Limb (tissue), 2 donors: ENCODE measurements at regions not wholly inside any gene's neighbourhood (a gene's known extent, or its start where the extent isn't known, plus 50 kb on each side); places are given as distances from the start of the nearest gene placed in this dataset.
"Not testable (repeated sequence)": the region's sequence is repeated elsewhere in the genome, so short reads cannot be mapped to it uniquely, and the experiment has no call there.

Source experiments
- DNase-seq, 2 donors: peaks; one replicate each; pipeline ENCODE4 v3.0.0-alpha.2; 2016; ENCODE audit errors: extremely low spot score in 2 of 2

DNA sequence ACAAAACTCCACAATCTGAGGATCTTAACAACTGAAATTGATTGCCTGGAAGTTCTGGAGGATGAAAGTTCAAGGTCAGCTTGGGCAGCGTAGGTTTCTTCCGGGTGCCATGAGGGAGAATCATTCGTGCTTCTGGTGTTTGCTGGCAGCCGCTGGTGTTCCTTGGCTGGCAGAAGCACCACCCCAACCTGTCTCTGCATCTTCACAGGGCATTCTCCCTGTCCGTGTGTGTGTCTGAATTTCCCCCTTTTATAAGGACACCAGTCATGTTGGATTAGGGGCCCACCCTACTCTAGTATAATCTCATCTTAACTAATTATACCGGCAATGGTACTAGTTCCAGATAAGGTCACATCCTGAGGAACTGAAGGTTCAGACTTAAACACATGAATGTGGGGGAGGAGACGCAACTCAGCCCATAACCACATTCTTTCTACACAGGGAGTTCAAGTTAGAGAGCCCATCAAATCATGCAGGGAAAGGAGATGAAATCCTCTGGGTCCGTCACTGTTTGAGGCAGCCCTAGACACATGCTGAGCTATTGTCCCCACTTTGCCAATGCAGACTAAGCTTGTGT, 175.9 kb upstream of the PLGLB2 start:
- not testable (repeated sequence) for DNase-seq

DNA sequence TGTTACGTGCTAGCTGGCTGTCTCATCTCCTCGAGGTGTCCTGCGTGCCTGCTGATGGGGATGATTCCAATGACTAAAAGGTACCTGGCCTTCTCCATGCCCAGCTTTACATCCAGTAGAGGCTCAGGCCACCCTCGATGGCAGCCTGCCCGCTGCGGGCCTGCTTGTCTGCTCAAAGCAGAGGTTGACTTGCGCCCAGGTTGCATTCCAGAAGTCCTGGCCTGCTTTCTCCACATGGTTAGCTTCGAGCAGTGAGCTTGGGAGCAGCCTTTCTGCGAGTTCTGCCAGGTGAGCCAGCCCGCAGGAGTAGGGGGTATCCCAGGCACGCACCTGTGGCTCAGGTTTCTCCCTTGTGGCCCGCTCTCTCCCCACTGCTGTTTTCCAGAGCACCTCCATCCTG, 175.0 kb upstream of the PLGLB2 start:
- not testable (repeated sequence) for DNase-seq

DNA sequence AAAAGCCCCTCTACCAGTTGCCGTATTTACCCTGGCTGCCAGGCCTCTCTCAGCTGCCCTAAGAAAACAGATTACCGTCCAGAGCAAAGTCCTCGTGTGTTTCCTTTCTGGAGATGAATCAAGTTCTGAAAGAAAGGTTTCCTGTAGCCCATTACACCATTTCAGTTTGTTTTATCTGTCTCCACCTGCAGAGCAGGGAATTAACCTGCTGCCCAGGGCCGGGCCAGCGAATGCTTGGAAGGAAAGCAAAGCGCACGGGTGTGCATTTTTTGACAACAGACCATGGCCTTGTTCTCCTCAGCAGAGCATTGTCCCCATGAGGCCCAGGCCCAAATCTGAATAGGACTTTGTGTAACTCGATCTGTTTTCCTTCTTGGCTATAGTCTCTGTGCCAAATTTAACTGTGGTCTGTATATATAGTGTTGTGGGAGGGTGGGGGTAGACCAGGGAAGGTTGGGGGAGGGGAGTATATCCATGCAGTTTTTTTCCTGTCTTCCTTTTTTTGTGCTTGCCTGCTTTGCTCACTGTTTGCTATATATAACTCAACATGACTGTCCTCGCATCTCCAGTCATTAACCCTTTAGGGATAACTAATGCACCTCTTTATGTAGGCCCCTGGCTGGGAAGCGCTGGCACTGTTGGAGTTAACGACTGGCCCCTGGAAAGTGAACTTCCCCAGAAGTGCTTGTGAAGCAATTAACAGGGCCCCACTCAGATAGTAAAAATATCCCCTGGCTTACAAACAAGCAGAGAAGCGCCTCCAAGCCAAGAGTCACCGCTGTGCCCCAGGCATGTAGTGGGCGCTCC, 174.3 kb upstream of the PLGLB2 start:
- peak in 1 of 2 donors; percentile 57 for DNase-seq

DNA sequence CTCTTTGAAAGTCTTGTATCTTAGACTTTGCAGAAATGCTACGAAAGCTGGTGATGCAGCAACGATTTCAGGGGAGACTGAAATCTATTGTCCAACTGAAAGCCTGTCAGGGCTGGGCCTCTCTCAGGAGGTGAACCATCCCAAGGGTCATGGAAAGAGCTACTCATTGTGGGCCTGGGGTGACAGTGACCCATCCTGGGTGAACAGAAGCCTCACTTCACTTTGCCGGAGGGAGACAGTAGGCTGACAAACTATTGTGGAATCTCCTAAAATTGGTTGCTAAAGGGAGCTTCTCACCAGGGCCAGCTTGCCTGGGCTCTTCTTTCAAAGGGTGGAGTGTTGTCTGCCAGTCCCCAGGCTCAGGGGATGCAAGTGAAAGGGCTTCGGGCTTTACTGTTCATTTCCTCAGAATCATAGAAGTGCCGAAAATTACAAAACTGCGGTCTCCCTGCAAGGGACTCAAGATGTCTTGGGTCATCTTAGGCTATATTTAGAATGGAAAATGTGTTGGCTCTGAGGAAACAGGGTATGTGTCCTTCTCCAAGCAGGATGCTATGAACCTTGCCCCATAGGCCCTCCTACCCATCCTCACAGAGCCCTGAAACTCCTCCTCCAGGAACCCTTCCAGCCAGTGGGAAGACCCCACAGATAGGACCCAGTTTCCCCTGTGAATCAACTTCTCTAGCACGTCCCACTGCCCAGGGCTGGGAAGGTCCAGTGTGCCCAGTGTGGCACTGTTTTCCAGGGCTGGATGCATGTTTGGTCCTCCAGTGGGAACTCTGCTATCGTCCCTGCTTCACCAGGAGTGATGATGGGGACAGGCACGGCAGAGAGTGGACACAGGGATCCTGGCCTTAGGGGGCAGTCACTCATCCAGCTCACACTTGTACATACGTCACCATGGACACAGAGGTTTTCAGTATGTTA, 173.4 kb upstream of the PLGLB2 start:
- not testable (repeated sequence) for DNase-seq

DNA sequence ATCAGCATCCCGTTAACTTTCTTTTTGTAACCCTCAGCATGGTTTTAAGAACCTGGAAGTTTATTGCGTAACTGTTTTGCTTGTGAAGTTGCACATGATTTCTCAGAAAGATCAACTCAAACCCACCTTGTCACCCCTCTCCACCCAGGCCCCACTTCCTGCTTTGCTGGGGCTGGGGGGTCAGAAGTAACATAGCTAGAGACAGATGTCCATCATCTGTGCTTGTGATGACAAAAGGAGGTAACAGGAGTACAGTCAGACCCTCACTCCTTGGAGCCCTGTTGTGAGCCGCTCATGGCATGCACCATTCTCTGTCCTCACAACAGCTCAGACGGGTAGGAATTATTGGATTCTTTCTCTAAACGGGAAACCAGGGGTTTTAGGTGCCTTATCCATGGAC, 172.7 kb upstream of the PLGLB2 start:
- not testable (repeated sequence) for DNase-seq

DNA sequence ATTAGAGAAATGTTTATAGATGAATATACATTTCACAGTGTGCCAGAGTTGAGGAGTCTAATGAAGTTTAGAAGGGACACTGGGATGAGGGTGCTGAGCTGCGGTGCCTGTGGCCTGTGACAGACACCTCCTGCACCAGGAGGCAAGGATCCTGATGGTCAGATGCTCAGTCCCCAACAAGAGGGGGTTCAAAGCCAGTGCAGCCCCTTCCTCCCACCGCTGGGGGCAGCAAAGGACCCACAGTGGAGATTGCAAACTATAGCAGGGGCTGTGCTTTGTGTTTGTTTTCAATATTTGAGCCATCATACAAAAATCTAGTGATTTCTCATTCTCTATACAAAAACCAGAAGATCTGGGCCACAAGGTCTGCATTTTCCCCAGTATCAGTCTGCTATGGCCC, 170.5 kb upstream of the PLGLB2 start:
- DNase-seq, result not testable (repeated sequence)

DNA sequence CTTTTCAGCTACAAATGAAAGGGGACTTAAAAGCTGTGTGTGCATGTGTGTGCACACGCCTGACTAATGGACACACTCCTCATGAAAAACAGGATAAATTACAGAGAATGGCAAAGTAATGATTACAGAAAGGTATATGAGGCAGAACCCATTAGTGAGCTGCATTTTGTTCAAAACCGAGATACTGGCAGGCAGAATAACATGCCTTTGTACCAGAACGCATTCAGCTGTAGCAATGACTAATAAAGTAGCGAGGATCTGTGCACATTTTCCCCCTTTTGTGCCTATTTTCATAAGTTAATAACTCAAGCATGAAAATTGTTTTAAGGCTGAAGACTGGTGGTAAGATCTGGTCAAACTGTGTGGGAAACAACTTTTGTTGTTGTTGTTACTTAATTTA, 165.7 kb upstream of the PLGLB2 start:
- not testable (repeated sequence) for DNase-seq

DNA sequence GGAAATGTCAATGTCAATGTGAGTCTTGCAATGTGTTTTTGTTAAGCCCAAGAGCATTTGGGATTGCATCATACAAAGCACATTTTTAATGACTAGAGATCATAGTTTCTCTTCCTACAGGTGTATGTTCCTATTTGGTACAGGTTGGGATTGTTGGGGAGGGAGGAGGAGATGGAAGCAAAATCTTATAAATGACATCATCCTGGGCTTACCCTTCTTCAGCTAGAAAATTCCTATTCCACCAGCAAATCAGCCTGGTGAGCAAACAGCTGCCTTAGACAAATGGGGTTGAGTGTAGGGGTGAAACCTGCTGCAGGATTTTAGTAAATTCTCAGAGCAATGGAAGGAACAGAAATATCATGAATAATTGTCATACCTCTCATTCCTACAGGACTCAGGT, 165.3 kb upstream of the PLGLB2 start:
- DNase-seq, result not testable (repeated sequence)

DNA sequence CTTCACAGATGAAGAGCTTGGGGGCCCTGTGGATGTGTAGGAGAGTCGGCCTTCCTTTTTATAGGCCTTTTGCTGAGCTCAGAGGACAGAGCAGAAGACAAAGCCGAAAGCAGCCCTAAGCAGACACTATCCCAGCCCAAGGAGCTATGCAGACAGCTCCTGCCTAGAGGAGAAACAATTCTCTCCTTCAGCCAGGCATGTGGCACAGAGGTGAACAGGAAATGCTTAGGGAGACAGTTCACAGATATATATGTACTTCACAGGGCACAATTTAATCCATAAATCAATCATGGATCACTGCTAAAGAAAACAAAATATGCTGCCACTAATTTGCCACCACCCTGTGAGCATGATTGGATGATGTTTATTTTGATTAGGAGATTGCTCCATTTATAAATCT, 164.5 kb upstream of the PLGLB2 start:
- not testable (repeated sequence) for DNase-seq

DNA sequence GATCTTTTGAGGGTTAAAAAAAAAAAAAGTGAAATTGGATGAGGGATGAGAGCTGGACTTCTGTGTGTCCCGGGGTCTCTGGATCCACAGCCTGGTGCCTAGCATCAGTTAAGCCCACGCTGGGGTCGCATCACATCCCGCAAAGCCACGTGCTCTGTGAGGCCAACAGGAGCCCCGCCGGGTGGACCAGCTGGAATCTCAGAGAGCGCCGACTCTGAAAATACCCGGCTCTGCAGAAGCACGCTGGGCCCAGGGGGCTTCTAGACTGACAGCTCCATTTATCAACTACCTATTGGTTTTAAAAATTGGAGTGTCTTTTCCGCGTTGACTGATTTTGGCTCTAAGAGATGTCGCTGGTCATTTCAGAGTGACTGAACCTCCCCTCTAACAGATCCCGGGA, 164.1 kb upstream of the PLGLB2 start:
- peak in 1 of 2 donors; percentile 30 for DNase-seq

DNA sequence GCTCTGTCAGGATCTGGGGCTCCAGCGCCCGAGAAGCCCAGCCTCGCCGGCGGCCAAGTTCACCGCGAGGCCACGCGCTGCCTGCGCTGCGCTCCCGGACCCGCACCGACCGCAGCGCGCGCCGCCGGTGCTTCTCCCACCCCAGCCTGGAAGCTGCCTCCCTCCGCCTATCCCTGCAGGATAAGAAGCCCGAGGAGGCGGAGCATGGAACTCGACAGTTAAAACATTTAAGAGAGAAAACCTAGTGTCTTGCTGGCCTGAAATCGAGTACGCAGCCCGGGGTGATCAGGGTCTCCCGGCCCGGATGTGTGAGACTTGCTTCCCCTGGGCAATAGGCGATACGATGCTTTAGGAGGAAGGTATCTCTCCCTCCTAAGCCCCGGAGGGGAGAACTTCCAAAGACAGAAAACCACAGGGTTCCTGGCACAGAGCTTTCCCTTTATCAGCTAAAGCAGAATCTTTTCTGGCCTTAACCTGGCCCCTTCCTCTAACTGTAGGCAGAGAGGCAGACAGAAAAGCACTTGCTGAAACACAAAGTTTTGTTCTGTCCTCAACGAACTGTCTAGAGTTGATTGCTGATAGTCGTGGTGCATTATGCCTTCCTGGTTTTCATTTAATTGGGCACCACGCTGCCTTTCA, 163.5 kb upstream of the PLGLB2 start:
- peak in 1 of 2 donors; percentile 62 for DNase-seq

DNA sequence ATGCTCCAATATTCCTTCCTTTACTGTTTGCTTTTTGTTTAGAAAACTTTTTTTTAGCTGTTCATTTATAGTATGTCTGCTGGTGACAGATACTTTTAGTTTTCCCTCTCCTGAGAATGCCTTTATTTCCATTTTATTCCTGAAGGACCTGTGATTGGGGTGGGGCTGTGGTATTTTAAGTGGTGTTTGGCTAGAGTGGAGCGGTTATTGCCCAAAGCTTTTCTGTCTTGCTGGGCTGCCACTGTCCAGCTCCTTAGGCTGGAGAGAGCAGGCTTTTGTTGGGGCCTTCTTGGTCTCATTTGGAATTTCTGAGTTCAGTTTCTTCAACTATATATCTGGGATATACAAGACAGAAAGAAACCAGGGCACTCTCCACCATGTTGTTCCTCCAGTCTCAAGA, 160.0 kb upstream of the PLGLB2 start:
- not testable (repeated sequence) for DNase-seq

DNA sequence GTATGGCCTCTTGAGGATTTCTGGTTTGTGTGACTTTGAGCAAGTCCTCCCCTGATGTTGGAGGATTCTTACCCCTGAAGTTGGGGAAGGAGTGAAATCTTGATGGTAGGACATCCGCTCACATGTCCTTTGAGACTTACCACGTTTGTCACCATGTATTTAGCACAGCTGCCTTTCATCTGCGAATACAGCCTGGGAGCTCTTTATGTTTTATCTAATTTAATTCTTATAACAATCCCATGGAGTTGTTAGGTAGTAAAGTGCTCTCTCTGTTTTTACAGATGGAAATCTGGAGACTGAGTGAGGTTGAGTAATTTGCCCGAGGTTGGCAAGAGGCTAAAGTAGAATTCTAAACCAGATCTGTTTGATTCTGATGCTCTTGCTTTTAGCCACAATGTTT, 154.9 kb upstream of the PLGLB2 start:
- DNase-seq, result not testable (repeated sequence)

DNA sequence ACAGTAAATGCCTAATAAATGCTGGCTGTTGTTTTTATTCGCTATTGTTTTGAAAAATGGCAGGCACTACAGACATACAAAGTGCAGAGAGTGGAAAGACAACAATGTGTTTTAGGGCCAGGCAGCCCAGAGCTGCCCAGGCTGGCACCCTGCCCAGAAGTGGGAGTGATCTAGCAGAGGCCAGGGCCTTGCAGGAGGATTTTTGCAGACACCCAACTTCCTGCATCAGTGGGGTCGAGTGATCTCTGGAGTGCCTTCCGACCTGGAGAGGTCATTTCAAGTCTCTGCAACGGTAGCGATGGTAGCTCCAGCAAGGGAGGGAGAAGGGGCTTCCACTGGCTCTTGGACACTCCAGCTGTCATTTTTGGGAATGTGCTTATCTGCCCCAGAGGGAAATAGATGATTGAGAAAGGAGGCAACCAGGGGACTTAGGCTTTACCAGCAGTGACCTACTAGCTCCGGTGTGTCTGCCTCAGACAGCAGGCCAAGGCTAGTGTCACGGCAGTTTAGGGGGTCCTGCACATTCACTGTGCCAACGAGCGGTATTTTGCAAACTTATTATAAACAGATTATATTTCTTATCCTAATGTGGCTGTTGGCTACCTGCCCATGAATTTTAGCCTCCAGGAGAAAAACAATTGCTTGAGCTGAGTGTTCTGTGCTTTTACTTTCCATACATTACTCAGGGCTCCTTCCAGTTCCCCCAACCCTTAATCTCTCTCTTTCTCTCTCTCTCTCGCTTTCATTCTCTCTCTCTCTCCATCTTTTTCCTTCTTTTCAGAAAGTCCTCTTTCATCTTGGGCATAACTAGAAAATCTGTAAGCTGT, 153.9 kb upstream of the PLGLB2 start:
- peak in 1 of 2 donors; percentile 55 for DNase-seq

DNA sequence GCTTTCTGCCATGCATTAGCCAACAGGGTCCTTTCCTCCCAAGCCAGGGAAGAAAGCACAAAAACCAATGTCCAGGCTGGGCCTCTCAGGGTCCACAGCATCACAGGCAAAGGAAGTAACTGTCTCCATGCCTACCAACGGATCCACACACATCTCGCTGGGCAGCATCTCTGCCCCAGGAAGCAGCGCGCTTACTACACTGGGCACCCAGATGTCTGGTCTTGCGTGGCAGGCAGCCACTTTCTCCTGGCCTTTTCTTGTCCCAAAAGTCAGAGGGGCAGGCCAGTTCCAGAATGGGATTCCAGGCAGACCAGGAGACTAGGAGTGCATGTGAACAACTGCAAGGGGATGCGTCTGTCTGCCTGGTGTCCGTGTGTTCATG, 153.3 kb upstream of the PLGLB2 start:
- DNase-seq, result peak in 1 of 2 donors; percentile 20

DNA sequence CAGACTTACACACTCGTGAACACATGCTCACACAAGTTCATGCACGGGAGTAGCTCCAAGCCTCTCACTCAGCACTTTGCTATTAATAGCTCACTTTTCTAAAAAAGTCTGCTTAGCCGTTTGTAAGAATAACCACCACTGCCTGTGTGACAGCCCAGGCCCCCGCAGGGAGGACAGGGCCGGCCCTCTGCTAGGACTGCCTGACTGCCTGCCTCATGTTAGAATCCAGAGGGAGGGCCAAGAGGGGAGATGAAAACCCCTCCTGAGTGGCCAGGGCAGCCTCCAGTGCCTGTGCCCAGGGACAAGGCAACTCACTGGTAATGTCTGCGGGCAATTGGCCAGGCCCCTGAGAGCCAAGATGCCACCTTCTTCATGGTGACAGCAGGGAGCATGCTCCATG, 152.9 kb upstream of the PLGLB2 start:
- DNase-seq, result peak; percentile 20 to 35

DNA sequence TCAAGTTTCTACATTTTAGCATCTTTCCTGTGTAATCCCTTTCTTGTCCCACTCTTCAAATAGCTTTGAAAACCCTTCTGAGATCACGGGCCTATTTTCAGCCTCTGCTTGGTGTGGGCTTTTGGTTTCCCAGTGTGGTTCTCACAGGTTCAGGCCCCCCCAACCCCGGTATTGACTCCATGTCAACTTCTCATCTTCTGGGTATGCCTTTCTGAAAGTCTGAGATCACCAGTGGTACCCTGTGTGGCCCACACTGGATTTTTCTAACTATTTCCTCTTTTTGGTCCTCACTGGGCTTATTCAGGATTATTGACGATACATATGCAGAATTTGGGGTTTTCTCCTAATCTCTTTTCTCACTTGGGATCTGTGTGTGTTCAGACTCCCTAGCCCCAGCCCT, 146.9 kb upstream of the PLGLB2 start:
- not testable (repeated sequence) for DNase-seq

DNA sequence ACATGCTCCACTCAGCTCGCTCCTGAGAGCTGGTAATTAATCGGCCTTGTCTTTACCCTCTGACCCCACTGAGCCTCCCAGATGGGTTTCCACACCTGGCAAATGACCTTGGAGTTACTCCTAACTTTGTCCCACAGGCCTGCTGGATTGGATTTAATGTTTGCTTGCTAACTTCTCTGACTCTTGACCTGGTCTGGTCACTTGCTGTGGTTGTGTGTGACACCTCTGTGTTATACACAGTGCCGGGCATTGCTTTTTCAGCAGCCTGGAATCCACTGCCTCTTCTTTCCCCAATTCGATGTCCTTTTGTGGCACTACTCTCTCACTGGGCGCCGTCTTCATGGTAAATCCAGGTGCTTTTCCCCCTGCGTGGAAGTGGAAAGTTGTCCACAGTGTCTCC, 145.8 kb upstream of the PLGLB2 start:
- DNase-seq, result not testable (repeated sequence)

DNA sequence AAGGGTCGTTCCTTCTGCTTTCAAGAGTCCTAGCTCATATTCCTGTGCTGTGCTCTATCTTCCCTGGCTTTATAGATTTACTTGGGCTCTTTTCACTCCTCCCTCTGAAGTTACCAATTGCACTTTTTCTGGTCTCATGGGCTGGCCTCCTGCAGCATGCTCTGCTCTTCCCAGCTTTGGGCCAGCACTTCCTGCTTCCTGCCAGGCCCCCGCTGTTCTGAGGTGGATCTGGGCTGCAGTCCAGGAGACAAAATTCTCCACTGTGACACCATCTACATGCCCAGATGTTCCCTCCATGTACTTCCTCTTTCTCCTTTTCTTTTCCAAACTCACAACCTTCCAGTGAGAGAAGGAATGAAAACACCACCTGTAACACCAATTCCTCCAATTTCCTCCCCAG, 145.2 kb upstream of the PLGLB2 start:
- not testable (repeated sequence) for DNase-seq

DNA sequence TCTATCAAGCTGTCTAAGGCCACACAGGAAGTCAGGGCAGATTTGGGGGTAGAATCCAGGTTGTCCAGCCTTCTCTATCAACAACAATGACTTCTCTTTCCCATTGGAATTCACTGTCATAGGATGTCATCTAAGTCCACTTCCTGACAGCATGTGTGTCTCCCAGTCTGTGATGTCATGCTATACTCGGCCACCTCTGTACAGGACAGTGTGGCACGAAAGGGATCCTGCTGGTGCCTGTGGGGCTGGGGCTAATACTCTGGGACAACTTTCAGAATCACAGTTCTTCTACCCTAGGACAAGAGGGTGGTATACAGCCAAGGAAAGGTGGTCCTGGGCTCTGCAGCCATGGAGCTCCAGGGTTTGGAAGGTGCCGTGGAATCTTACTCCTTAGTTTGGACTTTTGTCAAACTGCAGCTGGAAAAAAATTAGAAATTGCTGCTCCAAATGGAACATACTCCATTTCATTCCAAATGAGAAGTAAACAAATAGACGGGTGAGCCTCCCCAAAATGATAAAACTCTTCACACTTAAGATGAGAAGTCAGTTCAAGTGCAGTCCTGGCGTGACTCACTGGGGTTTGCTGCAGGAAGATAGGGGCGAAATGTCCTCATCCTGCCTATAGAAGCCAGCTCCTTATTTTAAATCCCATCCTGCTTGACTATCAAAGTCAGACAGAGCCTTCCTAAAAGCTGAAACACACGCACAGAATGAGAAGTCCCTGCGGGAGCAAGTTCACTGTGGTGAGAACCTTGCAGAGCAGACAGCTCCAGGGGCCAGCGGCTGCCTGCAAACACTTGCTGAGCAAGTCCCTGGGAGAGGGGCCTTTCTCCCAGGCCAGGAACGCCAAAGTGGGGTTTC, 144.2 kb upstream of the PLGLB2 start:
- not testable (repeated sequence) for DNase-seq
